GM23248 (cell line): ENCODE measurements at regions not wholly inside any gene's neighbourhood (a gene's known extent, or its start where the extent isn't known, plus 50 kb on each side); places are given as distances from the start of the nearest gene placed in this dataset.

Experiments used
- EZH2 ChIP-seq: fragments of 200-600 bp; sonication (generic); IDR thresholded peaks from 2 replicates; pipeline ENCODE4 v1.6.1; 2018; ENCODE audit warnings: antibody characterized with exemption, mild to moderate bottlenecking; ENCODE audit not compliant: insufficient read depth, poor library complexity, severe bottlenecking
- EZH2phosphoT487 ChIP-seq: fragments of 200-600 bp; sonication (generic); IDR thresholded peaks from 2 replicates; pipeline ENCODE4 v1.6.1; 2018; ENCODE audit warnings: antibody characterized with exemption, moderate library complexity, mild to moderate bottlenecking, low read depth; ENCODE audit not compliant: insufficient read depth

- TF ChIP-seq EZH2 (no peak), EZH2phosphoT487 (no peak)
These were observed 128.0 kb upstream of the FGF3 start for GRCh38 chr11:69947059-69947792.
